ENCODE measurements at regions not wholly inside any gene's neighbourhood (a gene's known extent, or its start where the extent isn't known, plus 50 kb on each side); places are given as distances from the start of the nearest gene placed in this dataset.
"Not testable (repeated sequence)": the region's sequence is repeated elsewhere in the genome, so short reads cannot be mapped to it uniquely, and the experiment has no call there.

DNA sequence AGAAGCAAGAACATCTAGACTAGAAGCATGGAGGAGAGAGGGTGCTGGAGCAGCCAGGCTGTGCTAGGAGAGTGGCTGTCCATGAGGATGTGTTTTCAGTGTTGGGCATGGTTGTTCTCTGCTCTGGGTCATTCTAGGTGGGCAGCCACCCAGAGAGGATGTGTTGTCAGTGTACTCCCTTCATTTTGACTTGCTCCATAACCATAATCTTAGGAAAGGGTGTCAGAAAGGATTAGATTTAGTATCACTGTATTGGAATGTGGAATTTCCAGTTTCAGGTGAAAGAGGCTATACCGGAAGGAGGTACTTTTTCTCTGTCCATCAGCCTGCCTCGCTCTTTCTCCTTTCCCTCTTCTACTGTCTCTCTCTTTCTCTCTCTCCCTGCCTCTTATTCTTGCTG, 474.5 kb upstream of the PODXL start:
- no peak for DNase-seq (ENCODE audit: low read depth in 4 of 4, low spot score in 3 of 4)

GRCh38 chr7:132030086-132030568, 473.7 kb upstream of the PODXL start:
- peak in 1 of 4 donors; percentile 8 for DNase-seq (ENCODE audit: low read depth in 4 of 4, low spot score in 3 of 4)

DNA sequence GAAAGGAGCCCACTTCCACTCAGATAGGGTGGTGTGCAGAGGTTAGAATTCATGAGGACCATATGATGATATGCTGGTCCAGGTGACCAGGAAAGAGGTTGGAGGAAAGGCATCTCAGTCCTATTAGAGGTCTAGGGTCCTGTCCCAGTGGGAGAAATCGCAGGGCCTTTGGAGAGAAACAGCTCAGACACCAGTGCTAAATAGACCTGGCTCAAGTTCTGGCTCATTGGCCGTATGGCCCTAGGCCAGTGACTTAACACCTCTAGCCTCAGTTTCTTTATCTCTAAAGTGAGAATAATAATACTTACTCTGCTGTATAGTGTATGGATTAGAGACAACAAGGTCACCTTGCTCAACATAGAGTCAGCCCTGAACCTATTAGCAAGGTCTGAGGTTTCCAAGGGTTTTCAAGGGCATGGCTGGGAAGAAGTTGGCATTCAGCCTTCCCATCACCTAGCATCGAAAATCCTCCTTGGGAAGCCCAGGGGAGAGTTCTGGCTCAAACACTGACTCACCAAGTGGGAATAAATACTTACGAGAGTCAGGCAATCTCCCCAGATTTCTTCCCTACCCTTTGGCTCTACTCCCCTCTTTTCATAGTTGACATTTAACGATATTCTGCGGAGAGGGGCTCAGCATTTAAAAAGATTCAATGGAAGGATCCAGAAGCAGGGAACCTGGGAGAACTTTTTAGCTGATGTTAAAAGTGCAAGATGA, 473.1 kb upstream of the PODXL start:
- no peak for DNase-seq (ENCODE audit: low read depth in 4 of 4, low spot score in 3 of 4)

- no peak for DNase-seq (ENCODE audit: low read depth in 4 of 4, low spot score in 3 of 4)
Measured at GRCh38 chr7:132028144-132028920, 471.9 kb upstream of the PODXL start.

- DNase-seq (ENCODE audit: low read depth in 4 of 4, low spot score in 3 of 4) = no peak
Measured at GRCh38 chr7:132024290-132024689, 467.9 kb upstream of the PODXL start.

GRCh38 chr7:132023466-132023865, 467.0 kb upstream of the PODXL start:
- no peak for DNase-seq (ENCODE audit: low read depth in 4 of 4, low spot score in 3 of 4)

- DNase-seq (ENCODE audit: low read depth in 4 of 4, low spot score in 3 of 4) = no peak
Measured at GRCh38 chr7:132022188-132022587, 465.8 kb upstream of the PODXL start.

- no peak for DNase-seq (ENCODE audit: low read depth in 4 of 4, low spot score in 3 of 4)
Measured at GRCh38 chr7:132019703-132020102, 463.3 kb upstream of the PODXL start.

- DNase-seq (ENCODE audit: low read depth in 4 of 4, low spot score in 3 of 4) = no peak
Measured at GRCh38 chr7:132009778-132010177, 453.4 kb upstream of the PODXL start.

- no peak for DNase-seq (ENCODE audit: low read depth in 4 of 4, low spot score in 3 of 4)
Measured at GRCh38 chr7:132004529-132004928, 448.1 kb upstream of the PODXL start.

DNA sequence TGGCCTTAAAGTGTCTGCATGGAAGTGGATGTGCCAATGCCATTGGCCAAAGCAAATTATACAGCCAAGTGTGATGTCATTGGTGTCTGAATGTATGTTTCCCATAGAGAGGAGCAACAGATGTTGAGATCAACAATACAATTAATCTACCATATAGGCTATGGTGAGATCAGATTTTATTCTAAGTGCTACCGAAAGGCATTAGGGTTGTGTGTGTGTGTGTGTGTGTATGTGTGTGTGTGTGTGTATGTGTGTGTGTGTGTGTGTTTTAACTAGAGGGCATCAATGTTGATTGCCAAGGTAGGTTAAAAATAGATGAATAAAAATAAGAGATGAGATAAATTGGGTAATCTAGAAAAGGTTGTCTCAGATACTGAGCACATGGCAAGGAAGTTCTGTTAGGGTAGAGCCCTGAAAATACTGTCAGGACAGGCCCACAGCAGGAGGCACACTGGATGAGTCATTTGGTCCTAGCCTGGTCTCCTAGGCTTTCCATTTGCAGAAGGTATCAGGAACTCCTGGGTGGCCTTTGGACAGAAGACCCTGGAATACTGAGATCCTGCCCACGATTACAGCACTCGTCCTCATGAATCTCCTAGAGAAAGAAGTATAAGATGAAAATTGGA, 446.0 kb upstream of the PODXL start:
- no peak for DNase-seq (ENCODE audit: low read depth in 4 of 4, low spot score in 3 of 4)

DNA sequence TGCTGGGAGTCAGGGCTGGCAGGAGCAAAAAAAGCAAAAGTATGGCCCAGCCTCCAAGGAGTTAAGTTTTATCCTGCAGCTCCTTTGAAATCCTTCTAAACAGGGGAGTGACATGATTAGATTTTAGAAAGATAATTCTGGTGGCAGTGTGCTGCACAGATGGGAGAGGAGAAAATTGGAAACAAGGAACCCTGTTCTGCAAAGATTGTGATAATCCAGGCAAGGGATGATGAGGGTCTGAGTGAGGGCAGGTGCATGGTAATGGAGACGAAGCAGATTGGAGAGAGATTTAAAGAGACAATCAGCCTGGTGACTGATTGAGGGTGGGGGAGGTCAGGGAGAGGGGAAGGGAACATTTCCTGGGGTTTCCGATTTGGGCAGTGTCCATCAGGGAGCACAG, 444.7 kb upstream of the PODXL start:
- no peak for DNase-seq (ENCODE audit: low read depth in 4 of 4, low spot score in 3 of 4)

- no peak for DNase-seq (ENCODE audit: low read depth in 4 of 4, low spot score in 3 of 4)
Measured at GRCh38 chr7:131999193-131999592, 442.8 kb upstream of the PODXL start.

DNA sequence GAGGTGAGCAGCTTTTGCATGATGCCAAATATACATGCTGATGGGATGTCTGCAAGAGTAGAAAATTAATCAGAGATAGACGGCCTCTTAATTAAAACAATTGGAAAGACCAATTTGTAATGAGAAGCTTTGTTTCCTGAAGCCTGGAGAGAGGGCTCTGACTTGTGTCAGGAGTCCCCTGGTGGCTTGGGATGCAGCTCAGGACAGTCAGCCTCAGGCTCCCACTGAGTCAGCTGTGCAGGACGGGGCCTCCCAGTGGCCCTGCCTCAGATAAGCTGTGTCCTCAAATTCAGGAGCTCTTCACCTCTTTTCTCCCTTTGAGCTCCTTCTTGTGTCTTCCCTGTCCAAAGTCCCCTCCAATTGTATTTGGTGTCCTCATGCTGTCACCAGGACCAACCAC, 438.9 kb upstream of the PODXL start:
- no peak for DNase-seq (ENCODE audit: low read depth in 4 of 4, low spot score in 3 of 4)

DNA sequence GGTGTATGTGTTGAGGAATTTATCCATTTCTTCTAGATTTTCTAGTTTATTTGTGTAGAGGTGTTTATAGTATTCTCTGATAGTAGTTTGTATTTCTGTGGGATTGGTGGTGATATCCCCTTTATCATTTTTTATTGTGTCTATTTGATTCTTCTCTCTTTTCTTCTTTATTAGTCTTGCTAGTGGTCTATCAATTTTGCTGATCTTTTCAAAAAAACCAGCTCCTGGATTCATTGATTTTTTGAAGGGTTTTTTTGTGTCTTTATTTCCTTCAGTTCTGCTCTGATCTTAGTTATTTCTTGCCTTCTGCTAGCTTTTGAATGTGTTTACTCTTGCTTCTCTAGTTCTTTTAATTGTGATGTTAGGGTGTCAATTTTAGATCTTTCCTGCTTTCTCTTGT, 424.6 kb upstream of the PODXL start:
- not testable (repeated sequence) for DNase-seq (ENCODE audit: low read depth in 4 of 4, low spot score in 3 of 4)

- not testable (repeated sequence) for DNase-seq (ENCODE audit: low read depth in 4 of 4, low spot score in 3 of 4)
Measured at GRCh38 chr7:131978118-131978517, 421.7 kb upstream of the PODXL start.

GRCh38 chr7:131976411-131976810, 420.0 kb upstream of the PODXL start:
- DNase-seq (ENCODE audit: low read depth in 4 of 4, low spot score in 3 of 4) = no peak

DNA sequence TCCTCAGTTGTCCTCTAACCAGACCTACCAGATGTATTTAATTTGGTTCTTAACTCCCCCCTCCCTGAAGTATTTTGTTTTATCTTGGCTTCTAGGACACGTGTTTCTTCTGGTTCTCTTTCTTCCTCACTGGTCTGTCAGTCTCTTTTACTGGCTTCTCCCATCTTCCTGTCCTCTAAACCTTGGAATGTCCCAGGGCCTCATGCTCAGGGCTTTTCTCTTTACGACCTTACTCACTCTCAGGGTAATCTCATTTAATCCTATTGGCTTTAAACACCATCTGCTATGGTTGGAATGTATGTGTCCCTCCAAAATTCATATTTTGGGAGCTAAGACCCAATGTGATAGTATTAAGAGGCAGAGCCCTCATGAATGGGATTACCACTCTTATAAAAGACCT, 418.2 kb upstream of the PODXL start:
- no peak for DNase-seq (ENCODE audit: low read depth in 4 of 4, low spot score in 3 of 4)

DNA sequence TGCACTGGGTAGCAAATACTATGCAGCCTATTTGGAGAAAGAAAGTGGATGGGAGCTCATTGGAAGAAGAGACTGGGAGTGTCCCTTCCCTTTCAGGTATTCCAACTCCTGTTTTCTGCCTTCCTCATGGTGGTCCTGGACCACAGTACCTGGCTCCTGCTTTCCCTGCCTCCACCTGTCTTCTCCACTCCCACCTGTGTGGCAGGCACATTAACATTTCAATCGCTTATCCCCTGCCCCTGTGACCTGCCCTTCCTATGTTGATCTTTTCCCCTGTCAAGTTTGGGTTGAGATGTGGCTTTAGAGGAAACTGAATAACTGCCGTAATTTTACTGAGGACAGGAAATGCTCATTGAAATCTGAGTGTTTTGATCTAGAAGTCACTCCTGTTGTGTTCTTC, 415.8 kb upstream of the PODXL start:
- DNase-seq (ENCODE audit: low read depth in 4 of 4, low spot score in 3 of 4) = no peak

- no peak for DNase-seq (ENCODE audit: low read depth in 4 of 4, low spot score in 3 of 4)
Measured at GRCh38 chr7:131970602-131971001, 414.2 kb upstream of the PODXL start.

DNA sequence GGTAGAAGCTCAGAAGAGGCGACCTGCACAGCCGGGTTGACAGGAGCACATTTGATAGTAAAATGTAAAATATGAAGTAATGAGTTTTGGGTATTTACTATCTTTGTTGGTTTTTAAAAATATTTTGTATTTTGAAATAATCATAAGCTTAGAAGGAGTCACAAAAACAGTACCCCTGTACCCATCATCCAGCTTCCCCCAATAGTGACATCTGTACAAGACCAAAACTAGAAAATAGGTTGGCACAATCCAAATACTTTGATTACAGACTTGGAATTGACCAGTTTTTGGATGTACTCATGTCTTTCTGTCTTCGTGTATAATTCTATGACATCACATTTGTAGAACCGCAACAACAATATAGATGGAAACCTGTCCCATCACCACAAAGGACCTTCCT, 413.1 kb upstream of the PODXL start:
- DNase-seq (ENCODE audit: low read depth in 4 of 4, low spot score in 3 of 4) = no peak

All from right renal pelvis (tissue), 4 donors.